DOHH2 (cell line): ENCODE measurements at regions not wholly inside any gene's neighbourhood (a gene's known extent, or its start where the extent isn't known, plus 50 kb on each side); places are given as distances from the start of the nearest gene placed in this dataset.

Experiments used
- EZH2phosphoT487 ChIP-seq: fragments of 200-600 bp; sonication (generic); IDR thresholded peaks from 2 replicates; pipeline ENCODE4 v1.6.1; 2017; ENCODE audit warnings: borderline replicate concordance, mild to moderate bottlenecking, antibody characterized with exemption, low read length, moderate library complexity, mixed read lengths
- TF ChIP-seq, protein P1 (sequence below): fragments of 200-600 bp; sonication (generic); IDR thresholded peaks from one replicate; pipeline ENCODE4 v1.5.1; 2014; ENCODE audit warnings: antibody characterized with exemption, mild to moderate bottlenecking, low read depth, low read length; ENCODE audit not compliant: poor library complexity, severe bottlenecking

DNA sequence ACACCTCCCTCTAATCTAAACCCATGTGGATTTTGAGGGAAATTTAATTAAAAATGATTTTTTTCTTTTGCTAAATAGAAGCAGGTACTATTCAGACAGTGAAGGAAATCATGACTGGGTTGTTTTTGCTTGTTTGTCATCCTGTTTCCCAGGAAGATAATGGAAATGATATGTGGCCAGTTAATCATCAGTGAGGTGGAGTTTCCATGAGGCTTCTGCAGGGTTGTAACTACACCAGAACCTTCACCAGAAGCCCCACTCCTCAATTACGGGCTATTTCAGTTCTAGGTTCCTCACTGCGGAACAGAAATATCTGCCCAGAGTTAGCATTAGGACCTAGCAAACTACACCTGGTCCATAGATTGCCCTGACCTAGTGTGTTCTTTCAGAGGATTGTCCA lies 394.0 kb downstream of the DLEU7 start:
- no peak for TF ChIP-seq EZH2phosphoT487
- TF ChIP-seq, protein P1, sequence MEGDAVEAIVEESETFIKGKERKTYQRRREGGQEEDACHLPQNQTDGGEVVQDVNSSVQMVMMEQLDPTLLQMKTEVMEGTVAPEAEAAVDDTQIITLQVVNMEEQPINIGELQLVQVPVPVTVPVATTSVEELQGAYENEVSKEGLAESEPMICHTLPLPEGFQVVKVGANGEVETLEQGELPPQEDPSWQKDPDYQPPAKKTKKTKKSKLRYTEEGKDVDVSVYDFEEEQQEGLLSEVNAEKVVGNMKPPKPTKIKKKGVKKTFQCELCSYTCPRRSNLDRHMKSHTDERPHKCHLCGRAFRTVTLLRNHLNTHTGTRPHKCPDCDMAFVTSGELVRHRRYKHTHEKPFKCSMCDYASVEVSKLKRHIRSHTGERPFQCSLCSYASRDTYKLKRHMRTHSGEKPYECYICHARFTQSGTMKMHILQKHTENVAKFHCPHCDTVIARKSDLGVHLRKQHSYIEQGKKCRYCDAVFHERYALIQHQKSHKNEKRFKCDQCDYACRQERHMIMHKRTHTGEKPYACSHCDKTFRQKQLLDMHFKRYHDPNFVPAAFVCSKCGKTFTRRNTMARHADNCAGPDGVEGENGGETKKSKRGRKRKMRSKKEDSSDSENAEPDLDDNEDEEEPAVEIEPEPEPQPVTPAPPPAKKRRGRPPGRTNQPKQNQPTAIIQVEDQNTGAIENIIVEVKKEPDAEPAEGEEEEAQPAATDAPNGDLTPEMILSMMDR, result no peak
